GM19324 (cell line): ENCODE measurements at regions not wholly inside any gene's neighbourhood (a gene's known extent, or its start where the extent isn't known, plus 50 kb on each side); places are given as distances from the start of the nearest gene placed in this dataset.
"Not testable (repeated sequence)": the region's sequence is repeated elsewhere in the genome, so short reads cannot be mapped to it uniquely, and the experiment has no call there.

Experiments used
- ATAC-seq: cut with Tn5 transposase; IDR thresholded peaks from one replicate; pipeline ENCODE4 v1.9.1; 2021; ENCODE audit warnings: mild to moderate bottlenecking, moderate library complexity; ENCODE audit not compliant: unreplicated experiment, low FRiP score

DNA sequence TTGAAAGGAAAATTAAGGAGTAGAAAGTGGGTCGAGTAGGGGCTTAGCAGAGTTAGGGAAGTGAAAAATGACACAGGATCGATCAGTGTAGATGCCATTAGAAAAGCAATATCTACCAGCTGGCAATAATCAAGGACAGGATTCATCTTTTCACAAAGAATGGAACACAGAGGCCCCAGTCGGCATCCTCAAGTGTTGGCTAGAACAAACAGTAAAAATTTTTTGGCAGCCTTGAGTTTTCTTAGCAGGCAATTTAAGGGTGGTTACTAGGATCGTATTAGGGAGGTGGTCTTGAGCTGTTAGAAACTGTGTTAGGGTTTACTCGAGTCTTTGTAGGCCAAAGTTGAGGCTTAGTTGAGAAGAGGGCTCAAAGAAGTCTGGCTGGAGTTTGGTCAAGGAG is 658.8 kb upstream of the SGO1 start:
- ATAC-seq = no peak

DNA sequence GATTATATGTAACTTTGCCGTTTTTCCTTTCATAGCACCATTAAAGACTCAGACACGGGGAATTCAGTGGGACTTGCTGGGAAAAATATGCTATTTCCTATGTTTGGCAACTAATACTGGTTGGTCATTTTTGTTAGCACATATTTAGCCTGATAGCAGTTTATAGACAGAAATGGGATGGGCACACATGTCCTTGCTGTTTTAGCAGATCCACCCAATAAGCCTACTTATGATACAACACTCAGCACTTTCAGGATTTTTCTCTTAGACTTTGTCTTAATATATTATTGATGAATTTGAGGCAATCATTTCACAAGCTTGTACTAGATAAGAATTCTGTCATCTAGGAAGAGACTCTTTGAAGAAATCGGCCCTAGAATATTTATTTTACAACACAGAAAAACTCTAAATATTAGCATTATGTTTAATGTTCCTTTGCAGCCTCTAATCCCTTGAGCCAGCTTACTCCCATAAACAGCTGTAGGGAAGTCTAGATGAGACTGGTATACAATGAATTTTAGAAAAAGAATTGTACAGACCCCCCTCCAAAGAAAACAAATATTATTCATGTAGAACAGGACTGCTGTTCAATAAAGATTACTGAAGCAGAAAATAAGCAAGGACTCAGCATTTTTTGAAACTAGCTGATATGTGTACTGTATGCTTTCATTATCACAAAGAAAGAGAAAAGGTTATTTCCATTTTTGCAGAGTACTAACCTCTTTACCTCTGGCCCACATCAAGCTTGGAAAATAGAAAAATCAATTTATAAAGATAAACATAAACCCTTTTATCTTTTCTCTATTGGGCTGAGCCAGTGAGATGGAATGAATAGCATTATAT is 656.8 kb upstream of the SGO1 start:
- ATAC-seq = no peak

DNA sequence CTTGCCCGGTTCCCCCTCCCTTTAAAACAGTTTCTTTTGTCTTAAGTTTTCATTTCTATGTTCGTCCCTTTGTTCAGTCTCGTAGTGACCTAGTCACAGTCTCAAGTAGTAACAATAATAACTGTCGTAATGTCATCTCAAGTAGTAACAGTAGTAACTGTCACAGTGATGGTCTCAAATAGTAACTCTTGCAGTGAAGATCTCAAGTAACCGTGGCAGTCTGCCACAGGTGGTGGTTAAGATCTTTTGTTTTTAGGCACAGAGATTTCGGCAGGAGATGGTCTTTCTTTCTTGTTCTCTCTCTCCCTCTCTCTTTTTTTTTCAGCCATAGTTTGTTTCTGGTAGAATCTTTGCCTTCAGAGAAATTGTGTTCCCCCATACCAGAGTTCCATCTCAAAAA is 656.0 kb upstream of the SGO1 start:
- ATAC-seq = no peak

DNA sequence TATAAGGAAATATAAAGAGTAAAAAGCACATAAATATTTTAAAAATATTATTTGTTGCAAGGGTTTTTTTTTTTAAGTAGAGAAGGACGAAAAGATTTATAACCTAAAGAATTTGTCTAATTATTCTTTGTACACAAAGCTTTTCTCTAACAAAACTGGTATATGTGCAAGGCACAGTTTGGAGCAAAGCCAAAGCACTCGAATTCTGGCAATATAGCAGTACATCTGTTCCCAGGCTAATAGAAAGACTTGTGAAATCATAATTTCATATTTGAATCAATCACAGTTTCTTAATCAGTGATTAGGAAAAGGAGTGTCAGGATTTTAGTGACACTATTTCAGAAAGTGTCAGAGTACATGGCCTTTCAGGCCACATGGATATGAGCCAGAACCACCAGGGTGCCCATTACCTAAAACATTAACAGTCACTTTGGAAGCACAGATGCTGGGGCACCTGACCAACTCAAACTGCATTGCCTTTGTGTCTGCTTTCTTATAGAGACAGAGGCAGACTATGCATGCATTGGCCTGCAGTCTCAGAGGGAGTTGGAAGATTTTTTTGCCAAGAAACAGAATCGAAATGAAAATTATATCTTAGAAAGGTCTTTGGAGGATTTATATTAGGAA is 651.8 kb upstream of the SGO1 start:
- ATAC-seq = no peak

DNA sequence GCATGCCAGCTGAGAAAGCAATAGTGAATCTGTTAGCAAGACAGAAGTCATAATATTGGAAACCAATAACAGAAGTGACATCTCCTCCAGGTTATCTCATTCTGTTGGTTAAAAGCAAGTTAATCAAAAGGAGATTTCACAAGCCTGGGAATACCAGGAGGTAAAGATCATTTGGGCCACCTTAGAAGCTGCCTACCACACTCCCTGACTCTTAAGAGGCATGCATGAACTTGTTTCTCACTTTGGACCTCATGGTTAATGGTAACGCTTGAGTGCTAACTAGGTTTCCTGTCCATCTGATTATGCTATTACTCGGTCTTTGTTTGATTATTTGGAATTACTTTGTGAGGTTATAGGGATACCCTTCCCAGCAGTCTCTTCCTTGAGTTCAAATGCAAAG is 650.8 kb upstream of the SGO1 start:
- ATAC-seq = no peak

DNA sequence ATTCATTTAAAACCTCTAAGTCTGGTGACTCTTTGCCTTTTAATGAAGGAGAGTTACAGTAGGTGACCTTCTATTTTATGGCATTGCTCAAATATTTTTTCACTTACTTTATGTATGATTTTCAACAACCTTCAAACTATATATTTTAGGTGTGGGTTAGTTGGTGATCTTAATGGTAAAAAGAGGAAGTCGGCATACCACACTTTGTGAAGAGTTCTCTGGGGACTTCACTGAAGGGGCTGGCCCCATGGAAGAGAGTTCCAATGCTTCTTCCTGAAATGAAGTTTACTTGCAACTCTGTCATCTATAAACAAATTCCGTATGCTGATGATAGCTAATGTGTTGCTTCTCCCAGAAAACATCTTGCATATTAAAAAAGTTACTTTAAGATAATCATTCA is 647.0 kb upstream of the SGO1 start:
- no peak for ATAC-seq

DNA sequence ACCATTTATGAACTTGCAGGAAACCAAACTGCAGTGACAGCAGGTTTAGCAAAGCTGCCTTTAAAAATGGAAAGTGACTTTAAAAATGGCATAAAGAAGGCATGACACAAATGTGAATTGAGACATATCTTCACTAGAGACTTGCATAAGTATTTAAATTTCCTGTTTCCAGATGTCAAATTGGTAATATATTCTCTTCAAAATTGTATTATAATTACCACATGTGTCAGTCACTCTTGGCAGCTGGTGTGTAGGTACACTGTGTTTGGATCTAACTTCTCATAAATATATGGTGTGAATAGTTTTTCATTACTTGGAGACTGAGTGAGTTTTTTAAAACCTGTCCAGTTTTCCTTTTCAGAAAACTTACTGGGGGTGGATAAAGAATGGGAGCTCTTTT is 636.2 kb upstream of the SGO1 start:
- no peak for ATAC-seq

DNA sequence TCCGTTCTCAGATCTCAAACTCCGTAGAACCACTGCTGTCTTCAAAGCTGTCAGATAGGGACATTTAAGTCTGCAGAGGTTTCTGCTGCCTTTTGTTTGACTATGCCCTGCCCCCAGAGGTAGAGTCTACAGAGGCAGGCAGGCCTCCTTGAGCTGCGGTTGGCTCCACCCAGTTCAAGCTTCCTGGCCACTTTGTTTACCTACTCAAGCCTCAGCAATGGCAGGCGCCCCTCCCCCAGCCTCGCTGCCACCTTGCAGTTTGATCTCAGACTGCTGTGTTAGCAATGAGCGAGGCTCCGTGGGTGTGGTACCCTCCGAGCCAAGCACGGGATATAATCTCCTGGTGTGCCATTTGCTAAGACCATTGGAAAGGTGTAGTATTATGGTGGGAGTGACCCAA is 634.9 kb upstream of the SGO1 start:
- not testable (repeated sequence) for ATAC-seq

DNA sequence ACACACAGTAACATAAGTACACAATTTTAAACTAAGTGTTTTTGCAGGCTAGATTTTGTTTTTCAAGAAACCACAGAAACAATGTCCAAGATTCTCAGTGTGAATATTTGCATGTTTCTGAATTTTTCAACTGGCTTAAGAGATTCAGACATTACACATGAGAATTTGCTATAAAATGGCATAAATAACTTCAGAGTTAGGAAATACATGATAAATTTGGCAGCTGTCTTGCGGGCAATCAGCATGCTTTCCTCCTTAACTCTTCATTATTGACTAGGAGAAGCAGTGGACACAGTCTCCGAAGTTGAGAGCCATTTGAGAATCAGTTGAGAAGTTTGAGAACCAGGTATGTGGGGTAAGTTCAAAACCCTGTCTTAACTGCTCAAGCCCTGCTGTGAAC is 625.6 kb upstream of the SGO1 start:
- no peak for ATAC-seq

DNA sequence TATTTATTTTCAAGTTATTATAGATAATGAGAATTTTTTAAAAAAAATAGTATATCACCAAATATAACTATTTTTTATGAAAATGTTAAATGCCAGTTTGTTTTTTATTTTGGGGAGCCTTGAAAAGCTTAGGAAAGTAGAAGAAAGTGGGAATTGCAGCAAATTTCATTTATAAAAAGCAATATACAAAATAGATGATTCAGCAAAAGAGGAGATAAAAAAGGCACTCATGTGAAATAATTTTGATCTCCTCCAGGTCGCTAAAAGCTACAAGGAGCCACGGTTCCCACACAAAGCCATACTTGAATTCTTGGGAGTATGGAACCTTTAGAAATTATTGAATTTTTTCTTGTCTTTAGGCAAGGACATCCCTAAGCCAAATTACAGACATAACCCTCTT is 625.0 kb upstream of the SGO1 start:
- no peak for ATAC-seq

DNA sequence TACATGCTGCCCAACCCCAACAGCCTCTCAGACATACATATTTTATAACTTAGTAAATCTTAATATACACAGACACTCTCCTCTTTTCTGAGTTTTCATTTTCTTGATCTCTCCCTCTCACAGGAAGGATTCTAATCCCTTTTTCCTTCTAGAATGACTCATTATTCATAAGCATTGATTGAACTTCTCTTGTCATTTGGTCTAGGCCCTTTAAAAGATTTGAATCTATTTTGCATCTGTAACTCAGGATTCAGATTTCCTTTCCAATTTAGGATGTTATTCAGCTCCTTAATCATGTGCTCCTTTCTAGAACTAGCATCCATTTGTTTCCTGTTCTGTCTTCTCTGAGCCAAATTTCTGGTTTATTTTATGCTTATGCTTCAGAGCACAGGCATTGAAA is 624.5 kb upstream of the SGO1 start:
- no peak for ATAC-seq

DNA sequence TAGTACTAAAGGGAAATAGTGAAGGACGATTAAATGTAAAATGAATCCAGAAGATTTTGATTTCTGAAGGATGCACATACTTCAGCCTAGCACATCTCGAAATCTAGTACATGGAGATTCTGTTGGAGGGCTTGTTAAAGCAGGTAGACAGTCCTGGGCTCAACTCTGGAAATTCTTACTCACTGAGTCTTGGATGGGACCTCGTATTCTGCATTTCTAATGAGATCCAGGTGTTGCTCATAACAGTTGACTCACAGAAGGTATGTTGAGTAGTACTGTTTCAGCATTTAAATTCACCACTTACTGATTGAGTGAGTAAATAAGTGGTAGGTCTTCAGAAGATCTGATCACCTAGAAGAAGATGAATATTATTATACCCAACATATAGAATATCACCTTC is 623.4 kb upstream of the SGO1 start:
- ATAC-seq = no peak

DNA sequence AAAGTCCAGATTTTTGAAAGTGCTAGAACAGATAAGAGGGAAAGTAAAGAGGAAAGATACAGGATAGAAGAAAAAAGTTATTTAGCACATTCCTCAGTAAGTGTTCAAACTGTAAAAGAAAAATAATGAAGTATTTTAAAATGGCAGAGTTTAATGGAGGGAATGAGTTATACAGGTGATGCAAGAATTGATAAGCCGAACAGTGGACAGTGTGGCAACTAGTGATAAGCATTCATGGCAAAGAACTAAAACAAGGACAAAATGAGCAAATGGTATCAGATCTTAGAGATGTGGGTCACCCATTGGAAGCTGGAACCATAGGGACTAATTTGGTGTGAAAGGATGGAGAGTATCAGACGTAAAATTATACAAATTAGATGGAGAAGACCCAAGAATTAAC is 622.9 kb upstream of the SGO1 start:
- no peak for ATAC-seq

DNA sequence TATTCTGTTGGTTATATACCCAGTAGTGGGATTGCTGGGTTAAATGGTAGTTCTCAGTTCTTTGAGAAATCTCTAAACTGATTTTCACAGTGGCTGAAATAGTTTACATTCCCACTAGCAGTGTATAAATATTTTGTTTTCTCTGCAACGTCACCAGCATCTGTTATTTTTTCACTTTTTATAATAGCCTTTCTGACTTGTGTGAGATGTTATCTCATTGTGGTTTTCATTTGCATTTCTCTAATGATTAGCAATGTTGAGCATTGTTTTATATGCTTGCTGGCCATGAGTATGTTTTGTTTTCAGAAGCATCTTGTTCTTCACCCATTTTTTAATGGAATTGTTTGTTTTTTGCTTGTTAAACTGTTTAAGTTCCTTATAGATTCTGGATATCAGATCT is 612.7 kb upstream of the SGO1 start:
- no peak for ATAC-seq

DNA sequence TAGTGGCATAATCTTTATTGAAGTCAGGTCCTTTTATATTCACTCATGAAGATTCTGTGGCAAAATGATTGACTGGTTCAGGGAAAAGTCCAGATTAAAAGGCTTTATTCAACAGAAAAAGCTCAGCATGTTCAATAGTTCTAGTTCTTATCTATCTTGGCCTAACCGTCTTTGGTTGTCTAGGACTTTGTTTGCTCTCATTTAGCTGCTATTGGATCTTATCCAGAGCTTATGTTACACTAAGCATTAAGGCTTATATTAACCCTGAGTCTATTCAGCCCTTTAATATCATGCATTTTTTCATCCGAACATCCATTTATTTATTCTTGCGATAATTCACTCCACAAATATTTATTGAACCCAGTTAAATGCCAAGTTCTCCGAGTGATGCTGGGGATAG is 601.0 kb upstream of the SGO1 start:
- ATAC-seq = no peak

DNA sequence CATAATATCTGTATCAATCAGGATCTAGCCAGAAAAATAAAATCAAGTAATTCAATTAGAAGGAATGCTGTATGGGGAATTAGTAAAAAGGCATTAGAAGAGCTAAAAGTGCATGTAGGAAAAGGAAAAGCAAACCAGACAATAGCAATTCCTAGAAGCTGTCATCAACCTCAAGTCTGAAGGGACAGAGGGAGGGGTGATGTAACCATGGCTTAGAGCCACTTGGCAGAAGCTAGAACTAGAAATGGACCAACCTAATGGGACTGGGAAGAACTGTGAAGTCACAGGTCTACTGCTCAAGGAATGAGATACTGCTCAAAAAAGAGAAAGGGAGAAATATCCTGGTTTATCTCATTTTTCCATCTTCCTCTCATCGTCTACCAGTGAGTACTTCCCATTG is 590.7 kb upstream of the SGO1 start:
- no peak for ATAC-seq

DNA sequence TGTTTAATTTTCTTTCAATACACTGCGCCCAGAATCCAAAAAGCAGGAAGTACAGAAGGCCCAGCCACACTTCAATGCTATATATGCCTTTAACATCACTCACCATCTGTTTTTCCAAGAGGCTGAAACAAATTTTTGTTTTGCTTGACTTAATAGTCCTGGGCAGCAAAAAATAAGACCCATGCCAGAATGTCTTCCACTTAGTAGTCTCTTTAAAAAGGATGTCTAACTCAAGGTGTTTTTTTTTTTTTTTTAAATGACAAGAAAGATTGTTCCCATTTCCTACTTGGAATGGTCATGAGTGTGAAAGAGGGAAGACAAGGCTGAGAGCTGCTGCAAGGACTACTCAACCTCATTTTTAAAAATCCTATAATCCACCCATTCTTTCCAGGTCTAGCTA is 590.3 kb upstream of the SGO1 start:
- no peak for ATAC-seq

DNA sequence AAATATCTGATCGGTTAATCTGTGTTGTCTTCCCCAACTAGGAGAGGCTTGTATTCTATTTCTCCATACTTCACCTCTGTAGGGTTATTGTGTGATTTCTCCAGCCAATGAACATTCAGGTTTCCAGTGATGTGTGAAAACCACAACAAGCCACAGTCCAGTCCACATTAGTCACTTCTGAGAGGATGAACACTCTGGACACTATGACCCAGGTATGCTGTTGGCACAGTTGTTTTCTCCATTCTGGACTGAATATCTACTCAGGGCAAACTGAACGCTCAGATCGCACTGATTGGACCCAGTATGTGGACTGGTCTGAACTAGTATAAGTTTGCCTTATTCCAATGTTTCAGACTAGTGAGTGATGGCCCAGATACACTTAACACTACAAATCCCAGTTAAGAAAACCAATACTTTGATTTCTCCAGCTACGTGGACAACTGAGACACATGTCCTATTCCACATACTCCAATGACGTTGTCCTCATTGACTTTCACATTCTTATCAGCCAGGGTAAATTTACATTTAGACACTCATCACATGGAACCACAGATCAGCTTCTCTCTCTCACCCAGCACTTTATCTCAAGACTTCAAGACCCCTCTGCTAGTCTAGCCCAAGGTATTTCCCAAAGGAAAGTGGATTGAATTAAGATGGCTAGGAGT is 587.4 kb upstream of the SGO1 start:
- ATAC-seq = no peak

DNA sequence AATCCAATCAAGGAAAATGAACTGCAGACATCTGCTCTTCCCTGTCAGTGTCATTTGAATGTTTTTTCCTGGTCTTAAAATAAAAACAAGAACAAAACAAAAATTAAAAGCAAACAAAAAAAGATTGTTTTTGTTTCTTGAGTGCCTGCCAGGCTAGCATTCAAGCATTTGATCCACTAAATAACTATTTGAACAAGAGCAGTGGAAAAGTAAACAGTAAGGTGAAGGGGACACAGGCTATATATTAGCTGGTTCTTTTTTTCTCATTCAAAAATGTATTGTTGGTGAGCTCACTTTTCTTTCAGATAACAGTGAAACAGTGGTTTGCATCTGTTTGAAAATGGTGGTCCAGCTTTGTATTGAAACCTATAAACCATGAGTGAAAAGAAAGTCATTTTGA is 586.9 kb upstream of the SGO1 start:
- ATAC-seq = no peak

DNA sequence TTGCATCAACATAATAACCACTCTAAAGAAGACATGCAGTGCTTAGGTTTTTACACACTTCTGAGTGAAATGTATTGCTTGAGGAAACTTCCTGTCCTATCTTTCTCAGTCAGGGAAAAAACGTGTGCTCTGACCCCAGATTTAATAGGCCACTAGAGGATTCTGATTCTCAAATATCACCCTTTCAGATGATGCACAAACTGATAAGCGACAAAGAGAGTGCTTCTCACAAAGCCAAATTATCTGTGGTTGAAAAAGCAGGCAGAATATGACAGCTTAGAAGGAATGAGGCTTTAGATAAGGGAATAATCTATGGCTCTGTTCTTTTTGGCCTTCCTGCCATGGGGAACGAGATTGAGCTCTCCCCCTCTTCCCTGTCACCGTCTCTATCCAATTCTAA is 583.4 kb upstream of the SGO1 start:
- ATAC-seq = no peak

DNA sequence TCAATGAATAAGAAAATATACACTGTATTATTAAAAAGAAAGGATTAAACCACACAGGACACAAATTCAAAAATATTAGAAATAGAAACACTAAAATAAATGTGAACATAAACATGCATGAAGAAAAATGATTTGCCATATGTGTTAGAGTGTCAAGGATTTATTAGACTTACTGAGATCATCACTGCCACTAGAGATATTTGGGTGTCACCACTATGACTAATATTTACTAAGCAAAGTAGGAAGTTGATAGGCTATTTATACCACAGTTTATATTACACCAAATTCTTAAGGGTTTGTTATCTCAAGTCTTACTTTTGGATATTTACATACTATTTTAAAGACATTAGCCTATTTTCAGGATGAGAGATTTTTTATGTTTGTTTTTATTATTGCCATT is 575.0 kb upstream of the SGO1 start:
- no peak for ATAC-seq

DNA sequence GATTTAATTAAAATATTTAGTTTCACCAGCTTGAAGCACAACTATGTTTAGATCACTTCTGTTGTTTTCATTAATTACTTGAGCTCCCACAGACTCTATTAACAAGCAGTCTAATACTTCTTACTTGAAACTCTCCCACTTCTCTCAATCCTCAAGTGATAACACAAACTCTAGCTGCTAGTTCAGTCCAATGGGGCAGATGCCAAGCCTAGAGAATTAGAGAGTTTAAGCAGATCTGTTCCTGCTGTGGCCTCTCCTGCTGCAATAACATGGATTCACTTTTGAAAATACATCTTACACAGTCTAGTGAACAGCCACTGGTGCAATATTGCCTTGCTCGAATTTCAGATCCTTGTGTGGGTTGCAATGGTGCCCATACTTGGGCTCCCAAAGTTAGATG is 566.4 kb upstream of the SGO1 start:
- no peak for ATAC-seq
